IMR-90 (cell line): ENCODE measurements at regions not wholly inside any gene's neighbourhood (a gene's known extent, or its start where the extent isn't known, plus 50 kb on each side); places are given as distances from the start of the nearest gene placed in this dataset.

Experiments
- ATAC-seq: fragments of 200-7000 bp; cut with Tn5 transposase; 2 replicates; pipeline ENCODE4 v1.9.1; 2020; ENCODE audit warnings: low read depth, mild to moderate bottlenecking, moderate library complexity
- BruUV-seq: library from RNA; stranded (reverse); fragments of 400-500 nt; replicated peaks from 2 replicates; lab custom pipeline; 2021; lab: Mats Ljungman, UMichigan
- CTCF ChIA-PET: fragments of 300-600 bp; formaldehyde crosslinking; extraction: SDS; loops from one replicate; lab custom pipeline; 2021; ENCODE audit warnings: antibody characterized with exemption; lab: Yijun Ruan, JAX
- POLR2A ChIA-PET: fragments of 300-600 bp; sonication (Branson Sonifier 250); formaldehyde crosslinking; loops from one replicate; lab custom pipeline; 2022; ENCODE audit warnings: antibody characterized with exemption; ENCODE audit not compliant: unreplicated experiment; lab: Charles Lee
- DNase-seq: peaks from one replicate; pipeline ENCODE4 v3.0.0; 2013
- H2AFZ ChIP-seq: replicated peaks from 2 replicates; pipeline ENCODE3; 2013; ENCODE audit warnings: low read length, mild to moderate bottlenecking; ENCODE audit not compliant: poor library complexity
- H2AK5ac ChIP-seq: 2 replicates; pipeline ENCODE4 v1.6.1; 2013; ENCODE audit warnings: low read depth, low read length, inconsistent platforms
- H2AK9ac ChIP-seq: replicated peaks from 2 replicates; pipeline ENCODE3; 2013; ENCODE audit warnings: mild to moderate bottlenecking, low read depth, low read length, moderate library complexity; ENCODE audit not compliant: poor library complexity
- H2BK120ac ChIP-seq: 2 replicates; pipeline ENCODE4 v1.6.1; 2013; ENCODE audit warnings: low read depth, low read length, inconsistent platforms
- H2BK15ac ChIP-seq: 3 replicates; pipeline ENCODE4 v1.6.1; 2013; ENCODE audit warnings: low read depth, low read length, inconsistent platforms
- H2BK20ac ChIP-seq: 2 replicates; pipeline ENCODE4 v1.6.1; 2013; ENCODE audit warnings: low read depth, mild to moderate bottlenecking, inconsistent platforms, low read length, moderate library complexity
- H2BK5ac ChIP-seq: 2 replicates; pipeline ENCODE4 v1.6.1; 2013; ENCODE audit warnings: mild to moderate bottlenecking, low read depth, low read length, inconsistent platforms; ENCODE audit not compliant: poor library complexity, severe bottlenecking
- H3K14ac ChIP-seq: replicated peaks from 2 replicates; pipeline ENCODE4 v1.6.1; 2013; ENCODE audit warnings: low read depth, low read length, inconsistent platforms
- H3K18ac ChIP-seq: 2 replicates; pipeline ENCODE4 v1.6.1; 2013; ENCODE audit warnings: low read depth, low read length, control low read depth
- H3K23ac ChIP-seq: 2 replicates; pipeline ENCODE4 v1.6.1; 2013; ENCODE audit warnings: low read depth, low read length, inconsistent platforms
- H3K27ac ChIP-seq: 2 replicates; pipeline ENCODE4 v1.5.1; 2013; ENCODE audit warnings: mild to moderate bottlenecking, control low read depth, low read length; ENCODE audit not compliant: insufficient read depth
- H3K27me3 ChIP-seq: 2 replicates; pipeline ENCODE4 v1.6.1; 2013; ENCODE audit warnings: low read length; ENCODE audit not compliant: control insufficient read depth, insufficient read depth
- H3K36me3 ChIP-seq: 2 replicates; pipeline ENCODE4 v1.6.1; 2013; ENCODE audit warnings: low read length, mixed read lengths; ENCODE audit not compliant: control insufficient read depth, insufficient read depth
- H3K4ac ChIP-seq: 2 replicates; pipeline ENCODE4 v1.6.1; 2013; ENCODE audit warnings: low read depth, low read length, inconsistent platforms
- H3K4me1 ChIP-seq: 2 replicates; pipeline ENCODE4 v1.6.1; 2013; ENCODE audit warnings: low read length, mixed read lengths; ENCODE audit not compliant: control insufficient read depth, insufficient read depth
- H3K4me2 ChIP-seq: 2 replicates; pipeline ENCODE4 v1.6.1; 2013; ENCODE audit warnings: low read depth, mild to moderate bottlenecking, control low read depth, low read length, moderate library complexity
- H3K4me3 ChIP-seq: 2 replicates; pipeline ENCODE4 v1.5.1; 2013; ENCODE audit warnings: low read depth, mild to moderate bottlenecking, control low read depth, low read length, moderate library complexity; ENCODE audit not compliant: insufficient read depth
- H3K56ac ChIP-seq: 2 replicates; pipeline ENCODE4 v1.6.1; 2013; ENCODE audit warnings: low read length, inconsistent platforms; ENCODE audit not compliant: insufficient read depth; ENCODE audit errors: extremely low read depth
- H3K79me1 ChIP-seq, 2 experiments: 2 replicates each; pipeline ENCODE4 v1.6.1; 2013; ENCODE audit warnings: low read length in 2 of 2, inconsistent platforms in 1 of 2, low read depth in 1 of 2
- H3K9ac ChIP-seq: 2 replicates; pipeline ENCODE4 v1.6.1; 2013; ENCODE audit warnings: low read depth, low read length, control low read depth
- H3K9me1 ChIP-seq: 2 replicates; pipeline ENCODE4 v1.6.1; 2013; ENCODE audit warnings: low read length, inconsistent platforms; ENCODE audit not compliant: insufficient read depth
- H3K9me3 ChIP-seq: 2 replicates; pipeline ENCODE4 v1.6.1; 2013; ENCODE audit warnings: low read length; ENCODE audit not compliant: control insufficient read depth, insufficient read depth
- H4K20me1 ChIP-seq: 2 replicates; pipeline ENCODE4 v1.6.1; 2013; ENCODE audit warnings: low read length, inconsistent platforms; ENCODE audit not compliant: insufficient read depth
- H4K5ac ChIP-seq: 2 replicates; pipeline ENCODE4 v1.6.1; 2013; ENCODE audit warnings: mild to moderate bottlenecking, low read depth, low read length, control low read depth
- H4K8ac ChIP-seq, 2 experiments: 2 replicates each; pipeline ENCODE4 v1.6.1; 2013; ENCODE audit warnings: low read depth in 2 of 2, low read length in 2 of 2, control low read depth in 1 of 2, inconsistent platforms in 1 of 2
- H4K91ac ChIP-seq: 2 replicates; pipeline ENCODE4 v1.6.1; 2013; ENCODE audit warnings: low read depth, low read length, inconsistent platforms; ENCODE audit not compliant: insufficient read depth
- BHLHE40 ChIP-seq: fragments of 150-350 bp; IDR thresholded peaks from 2 replicates; pipeline ENCODE4 v1.6.1; 2016; ENCODE audit warnings: mild to moderate bottlenecking, low read depth, low read length
- CEBPB ChIP-seq: IDR thresholded peaks from 2 replicates; pipeline ENCODE4 v1.6.1; 2012; ENCODE audit warnings: low read depth, low read length, improper control_type of control experiment
- CHD1 ChIP-seq: IDR thresholded peaks from 2 replicates; pipeline ENCODE4 v1.6.1; 2012; ENCODE audit warnings: low read depth, low read length, improper control_type of control experiment
- FOS ChIP-seq: fragments of 150-350 bp; IDR thresholded peaks from 2 replicates; pipeline ENCODE4 v1.6.1; 2016; ENCODE audit warnings: low read depth, low read length
- MAFK ChIP-seq: IDR thresholded peaks from 2 replicates; pipeline ENCODE4 v1.6.1; 2012; ENCODE audit warnings: low read depth, low read length, improper control_type of control experiment
- MAZ ChIP-seq: IDR thresholded peaks from 2 replicates; pipeline ENCODE4 v1.6.1; 2012; ENCODE audit warnings: low read depth, mild to moderate bottlenecking, low read length, improper control_type of control experiment, moderate library complexity, borderline replicate concordance
- MXI1 ChIP-seq: IDR thresholded peaks from 2 replicates; pipeline ENCODE4 v1.6.1; 2012; ENCODE audit warnings: low read depth, mild to moderate bottlenecking, low read length, moderate library complexity, borderline replicate concordance
- NFE2L2 ChIP-seq: fragments of 150-350 bp; IDR thresholded peaks from 2 replicates; pipeline ENCODE4 v1.6.1; 2016; ENCODE audit warnings: low read depth, mild to moderate bottlenecking, low read length
- POLR2A ChIP-seq: IDR thresholded peaks from 2 replicates; pipeline ENCODE4 v1.6.1; 2012; ENCODE audit warnings: mild to moderate bottlenecking, low read depth, low read length
- RAD21 ChIP-seq: IDR thresholded peaks from 2 replicates; pipeline ENCODE4 v1.6.1; 2012; ENCODE audit warnings: low read length, improper control_type of control experiment
- RCOR1 ChIP-seq: IDR thresholded peaks from 2 replicates; pipeline ENCODE4 v1.6.1; 2012; ENCODE audit warnings: mild to moderate bottlenecking, low read length, improper control_type of control experiment; ENCODE audit not compliant: insufficient replicate concordance
- RFX5 ChIP-seq: IDR thresholded peaks from 2 replicates; pipeline ENCODE4 v1.8.0; 2012; ENCODE audit warnings: low read depth, mild to moderate bottlenecking, low read length, moderate library complexity
- SMC3 ChIP-seq: fragments of 150-350 bp; IDR thresholded peaks from 2 replicates; pipeline ENCODE4 v1.6.1; 2016; ENCODE audit warnings: low read depth, mild to moderate bottlenecking, antibody characterized with exemption, low read length, moderate library complexity
- USF2 ChIP-seq: fragments of 150-350 bp; IDR thresholded peaks from 2 replicates; pipeline ENCODE4 v1.6.1; 2017; ENCODE audit warnings: mild to moderate bottlenecking, antibody characterized with exemption, low read length, low read depth
- WGBS, 2 experiments: methylation state at CpG; one replicate each; pipeline versions ENCODE4 v1.1.5 to v1.1.7; 2013; ENCODE audit warnings: missing lambda C conversion rate in 2 of 2; ENCODE audit not compliant: insufficient read length in 1 of 2; ENCODE audit errors: extremely low coverage in 2 of 2; 5-methylcytosine and 5-hydroxymethylcytosine counted together
- dilution Hi-C: fragments of 300-500 bp; cut with HindIII; formaldehyde crosslinking; loops from one replicate; pipeline ENCODE4 v1.14.3; 2018; ENCODE audit warnings: low sequenced_read_pairs; ENCODE audit not compliant: unreplicated experiment
- in situ Hi-C: fragments of 300-500 bp; cut with MboI; formaldehyde crosslinking; loops from 3 replicates; pipeline ENCODE4 v1.14.3; 2019; ENCODE audit warnings: low sequenced_read_pairs, inconsistent platforms, mixed read lengths
- intact Hi-C: fragments of 100-400 bp; cut with micrococcal nuclease; formaldehyde crosslinking; loops from 2 replicates; pipeline ENCODE4 v1.10.0; 2022
- TF ChIP-seq, protein P1 (sequence below): conservative IDR thresholded peaks from 2 replicates; pipeline ENCODE4 v1.5.1; 2012; ENCODE audit warnings: mild to moderate bottlenecking, low read depth, low read length, improper control_type of control experiment

GRCh38 chr7:88516429-88516828 is 209.7 kb upstream of the STEAP4 start:
- DNase-seq (no peak), ATAC-seq (no peak)
- H4K8ac ChIP-seq, result no peak overlapping the region
- H3K23ac ChIP-seq, result no peak overlapping the region
- no peaks in the 10 kb centered on the region for H3K9me1 ChIP-seq
- H3K9ac ChIP-seq, result no peak overlapping the region
- no peak overlapping the region for H2AK9ac ChIP-seq
- dilution Hi-C loops, result no loop called here
- no CpG with 5 or more reads among the region's 1 CpG for WGBS, 2 experiments
- H2AK5ac ChIP-seq, result no peak overlapping the region
- intact Hi-C loops, result no loop called here
- H3K4me2 ChIP-seq, result no peak overlapping the region
- no peak overlapping the region for H3K4me3 ChIP-seq
- BruUV-seq, result no TSS peak
- H4K91ac ChIP-seq, result no peak overlapping the region
- peaks cover 2% of the 10 kb centered on the region; the same call in 1 of the 2 replicates for H3K9me3 ChIP-seq
- H2AFZ ChIP-seq, result no peak overlapping the region
- no peaks in the 10 kb centered on the region for H3K27me3 ChIP-seq
- H3K36me3 ChIP-seq, result no peaks in the 10 kb centered on the region
- H3K56ac ChIP-seq, result no peak overlapping the region
- H2BK20ac ChIP-seq, result no peak overlapping the region
- ChIA-PET CTCF (no interaction called here), POLR2A (no interaction called here)
- no peak overlapping the region for H2BK120ac ChIP-seq
- no peak overlapping the region for H3K4ac ChIP-seq
- no peaks in the 10 kb centered on the region for H4K20me1 ChIP-seq
- H4K5ac ChIP-seq, result no peak overlapping the region
- H2BK5ac ChIP-seq, result no peak overlapping the region
- H3K79me1 ChIP-seq, result no peaks in the 10 kb centered on the region
- H2BK15ac ChIP-seq, result no peak overlapping the region
- no peak overlapping the region for H3K27ac ChIP-seq
- no peak overlapping the region for H3K18ac ChIP-seq
- no peak overlapping the region for H3K14ac ChIP-seq
- TF ChIP-seq NFE2L2 (no peak), USF2 (no peak), RCOR1 (no peak), BHLHE40 (no peak), SMC3 (no peak), POLR2A (no peak), CEBPB (no peak), CHD1 (no peak), RAD21 (no peak), MAZ (no peak), MAFK (no peak), MXI1 (no peak), RFX5 (no peak), FOS (no peak)
- TF ChIP-seq, protein P1, sequence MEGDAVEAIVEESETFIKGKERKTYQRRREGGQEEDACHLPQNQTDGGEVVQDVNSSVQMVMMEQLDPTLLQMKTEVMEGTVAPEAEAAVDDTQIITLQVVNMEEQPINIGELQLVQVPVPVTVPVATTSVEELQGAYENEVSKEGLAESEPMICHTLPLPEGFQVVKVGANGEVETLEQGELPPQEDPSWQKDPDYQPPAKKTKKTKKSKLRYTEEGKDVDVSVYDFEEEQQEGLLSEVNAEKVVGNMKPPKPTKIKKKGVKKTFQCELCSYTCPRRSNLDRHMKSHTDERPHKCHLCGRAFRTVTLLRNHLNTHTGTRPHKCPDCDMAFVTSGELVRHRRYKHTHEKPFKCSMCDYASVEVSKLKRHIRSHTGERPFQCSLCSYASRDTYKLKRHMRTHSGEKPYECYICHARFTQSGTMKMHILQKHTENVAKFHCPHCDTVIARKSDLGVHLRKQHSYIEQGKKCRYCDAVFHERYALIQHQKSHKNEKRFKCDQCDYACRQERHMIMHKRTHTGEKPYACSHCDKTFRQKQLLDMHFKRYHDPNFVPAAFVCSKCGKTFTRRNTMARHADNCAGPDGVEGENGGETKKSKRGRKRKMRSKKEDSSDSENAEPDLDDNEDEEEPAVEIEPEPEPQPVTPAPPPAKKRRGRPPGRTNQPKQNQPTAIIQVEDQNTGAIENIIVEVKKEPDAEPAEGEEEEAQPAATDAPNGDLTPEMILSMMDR, result no peak
- H3K4me1 ChIP-seq, result no peaks in the 10 kb centered on the region
- in situ Hi-C loops, result no loop called here
